HepG2 (cell line): ENCODE measurements at regions not wholly inside any gene's neighbourhood (a gene's known extent, or its start where the extent isn't known, plus 50 kb on each side); places are given as distances from the start of the nearest gene placed in this dataset.

ENCODE experiments used
- ATAC-seq: fragments of 200-7000 bp; cut with Tn5 transposase; 3 replicates; pipeline ENCODE4 v1.9.1; 2020; ENCODE audit warnings: mild to moderate bottlenecking, moderate library complexity
- BruUV-seq: library from RNA; stranded (reverse); fragments of 400-500 nt; replicated peaks from 2 replicates; lab custom pipeline; 2021; lab: Mats Ljungman, UMichigan
- CTCF ChIA-PET: fragments of 300-600 bp; formaldehyde crosslinking; extraction: SDS; loops from one replicate; lab custom pipeline; 2021; ENCODE audit warnings: low total read pairs, inconsistent platforms, low intra/inter-chr PET ratio; lab: Yijun Ruan, JAX
- POLR2A ChIA-PET: fragments of 350-600 bp; sonication (Branson Sonifier 250); formaldehyde crosslinking; loops from one replicate; lab custom pipeline; 2020; ENCODE audit warnings: antibody characterized with exemption, inconsistent platforms; lab: Yijun Ruan, JAX
- DNase-seq: peaks from one replicate; pipeline ENCODE4 v3.0.0-alpha.2; 2015; ENCODE audit warnings: low spot score
- FAIRE-seq: peaks from 3 replicates; lab custom pipeline; 2011; peaks lifted over from hg19 to GRCh38; lab: Jason Lieb, UNC
- H2AFZ ChIP-seq: one replicate; pipeline ENCODE4 v1.6.1; 2011; ENCODE audit warnings: low read length, inconsistent platforms
- H3K27ac ChIP-seq: fragments of 300-600 bp; 3 replicates; pipeline ENCODE4 v1.8.0; 2011; ENCODE audit warnings: mixed run types, mild to moderate bottlenecking, mixed read lengths, low read length, inconsistent platforms; ENCODE audit not compliant: insufficient read depth; ENCODE audit errors: extremely low read length
- H3K27me3 ChIP-seq, 2 experiments: fragments of 200-600 bp in 1 of 2; 2 replicates in 1 of 2; 3 replicates in 1 of 2; pipeline versions ENCODE4 v1.6.0 to v1.8.0; 2011; ENCODE audit warnings: low read length in 2 of 2, mild to moderate bottlenecking in 2 of 2, moderate library complexity in 2 of 2, inconsistent platforms in 1 of 2; ENCODE audit not compliant: insufficient read depth in 2 of 2, control insufficient read depth in 1 of 2
- H3K36me3 ChIP-seq, 2 experiments: fragments of 200-600 bp in 1 of 2; replicated peaks in 1 of 2; 2 replicates in 1 of 2; 3 replicates in 1 of 2; pipeline versions ENCODE4 v1.5.1 to v1.8.0; 2011; ENCODE audit warnings: low read length in 2 of 2, inconsistent platforms in 1 of 2; ENCODE audit not compliant: insufficient read depth in 2 of 2, control insufficient read depth in 1 of 2
- H3K4me1 ChIP-seq: 2 replicates; pipeline ENCODE4 v1.5.1; 2012; ENCODE audit warnings: low read length, inconsistent platforms; ENCODE audit not compliant: insufficient read depth
- H3K4me2 ChIP-seq: 2 replicates; pipeline ENCODE4 v1.6.0; 2011; ENCODE audit warnings: low read depth, low read length, inconsistent platforms
- H3K4me3 ChIP-seq, 3 experiments: fragments of 200-600 bp in 1 of 3; sonication (generic), shearing (Covaris generic) in 1 of 3; replicated peaks in 1 of 3; 2 replicates each; pipeline ENCODE4 v1.5.1; 2011 to 2016; ENCODE audit warnings: low read length in 3 of 3, inconsistent platforms in 2 of 3, low read depth in 2 of 3, mild to moderate bottlenecking in 2 of 3, control low read depth in 1 of 3, mixed read lengths in 1 of 3; ENCODE audit not compliant: insufficient read depth in 1 of 3
- H3K79me2 ChIP-seq: one replicate; pipeline ENCODE4 v1.6.1; 2011; ENCODE audit warnings: low read length, inconsistent platforms; ENCODE audit not compliant: insufficient read depth
- H3K9ac ChIP-seq: 2 replicates; pipeline ENCODE4 v1.6.0; 2011; ENCODE audit warnings: mild to moderate bottlenecking, low read depth, low read length, inconsistent platforms; ENCODE audit not compliant: insufficient read depth
- H3K9me3 ChIP-seq: 2 replicates; pipeline ENCODE4 v1.5.1; 2012; ENCODE audit warnings: mild to moderate bottlenecking, low read length
- H4K20me1 ChIP-seq: 2 replicates; pipeline ENCODE4 v1.6.0; 2011; ENCODE audit warnings: inconsistent platforms, mild to moderate bottlenecking, low read length, moderate library complexity; ENCODE audit not compliant: insufficient read depth
- FUBP1 ChIP-seq: sonication (generic); formaldehyde crosslinking; IDR thresholded peaks from 2 replicates; pipeline ENCODE4 v1.5.1; 2020; ENCODE audit warnings: missing genetic modification reagents, mild to moderate bottlenecking, borderline replicate concordance
- JDP2 ChIP-seq: sonication (generic); formaldehyde crosslinking; IDR thresholded peaks from 2 replicates; pipeline ENCODE4 v1.8.1; 2022; ENCODE audit warnings: missing genetic modification reagents, borderline replicate concordance
- MBD4 ChIP-seq: IDR thresholded peaks from 2 replicates; pipeline ENCODE4 v1.6.1; 2012; ENCODE audit warnings: low read length, inconsistent platforms, borderline replicate concordance
- NFAT5 ChIP-seq: sonication (generic); formaldehyde crosslinking; IDR thresholded peaks from 2 replicates; pipeline ENCODE4 v1.4.0; 2020; ENCODE audit warnings: missing genetic modification reagents
- ZNF614 ChIP-seq: IDR thresholded peaks from 2 replicates; pipeline ENCODE4 v1.6.1; 2018; ENCODE audit warnings: missing biosample characterization, missing genetic modification reagents, inconsistent platforms, borderline replicate concordance
- ZNF782 ChIP-seq: sonication (generic); formaldehyde crosslinking; IDR thresholded peaks from 2 replicates; pipeline ENCODE4 v1.4.0; 2020; ENCODE audit warnings: missing genetic modification reagents, mild to moderate bottlenecking, borderline replicate concordance
- WGBS: methylation state at CpG from one replicate; pipeline ENCODE4 v1.1.6; 2017; ENCODE audit warnings: low lambda C conversion rate; 5-methylcytosine and 5-hydroxymethylcytosine counted together
- in situ Hi-C: cut with HindIII; loops from 2 replicates; pipeline ENCODE4 v1.10.0; 2017; ENCODE audit warnings: low pct_unique_long_range_greater_than_20kb; ENCODE audit not compliant: extremely low pct_ligation_motif_present
- intact Hi-C: fragments of 100-400 bp; cut with micrococcal nuclease; formaldehyde crosslinking; loops from one replicate; pipeline ENCODE4 v1.10.0; 2022; ENCODE audit not compliant: unreplicated experiment

GRCh38 chr13:24097667-24098066, 62.9 kb upstream of the SPATA13 start:
- Histone ChIP-seq H3K4me1 (peaks cover 18% of the 10 kb centered on the region), H3K27me3 (peaks cover 0 to 7% of the 10 kb centered on the region in 2 experiments; a peak in 4 of 5 replicates), H3K4me3 (no peak overlapping the region), H3K9ac (no peak overlapping the region), H3K27ac (no peak overlapping the region), H3K9me3 (no peaks in the 10 kb centered on the region), H3K36me3 (no peaks in the 10 kb centered on the region), H3K4me2 (peak overlapping the region; percentile 46), H2AFZ (no peak overlapping the region), H3K79me2 (no peaks in the 10 kb centered on the region), H4K20me1 (no peaks in the 10 kb centered on the region)
- BruUV-seq, result no TSS peak
- DNase-seq (no peak), ATAC-seq (peak; percentile 31; the same call in 2 of the 3 replicates), FAIRE-seq (no peak)
- CTCF ChIA-PET, result no interaction called here
- intact Hi-C loops (no loop called here), in situ Hi-C loops (no loop called here)
- POLR2A ChIA-PET, result interaction anchor here (0.7 to 1.8 kb wide), 4 partner anchors 9 to 52 kb away, joined by 3 to 8 read pairs (median 4); no protein-coding TSS in a partner anchor
- 68% methylated on average over 6 of the region's 6 CpGs for WGBS
- TF ChIP-seq ZNF614 (CRISPR knock-in tag) (no peak), MBD4 (no peak)

GRCh38 chr13:24099490-24099889, 61.0 kb upstream of the SPATA13 start:
- H3K4me1 ChIP-seq, result peaks cover 18% of the 10 kb centered on the region
- intact Hi-C loops, result no loop called here
- ATAC-seq, result no peak
- WGBS, result 41% methylated on average over 5 of the region's 5 CpGs
- H3K36me3 ChIP-seq, result no peaks in the 10 kb centered on the region
- in situ Hi-C loops, result no loop called here
- no peaks in the 10 kb centered on the region for H4K20me1 ChIP-seq
- no peak overlapping the region for H3K4me2 ChIP-seq
- DNase-seq, result no peak
- no peaks in the 10 kb centered on the region for H3K9me3 ChIP-seq
- no peaks in the 10 kb centered on the region for H3K79me2 ChIP-seq
- no peak for FAIRE-seq
- H3K4me3 ChIP-seq, result no peak overlapping the region
- no peak overlapping the region for H3K27ac ChIP-seq
- peaks cover 0 to 13% of the 10 kb centered on the region in 2 experiments; a peak in 4 of 5 replicates for H3K27me3 ChIP-seq
- ChIA-PET POLR2A (no interaction called here), CTCF (no interaction called here)
- no peak overlapping the region for H3K9ac ChIP-seq
- no TSS peak for BruUV-seq
- TF ChIP-seq ZNF782 (CRISPR knock-in tag), result no peak
- no peak for TF ChIP-seq FUBP1 (CRISPR knock-in tag)
- TF ChIP-seq NFAT5 (CRISPR knock-in tag), result no peak
- no peak for TF ChIP-seq JDP2 (CRISPR knock-in tag)
- no peak overlapping the region for H2AFZ ChIP-seq
